BLaER1 treated with 17β-estradiol and CSF1 and Interleukin-3, amounts not matched to agents 10 nM and 100 nM (cell line): ENCODE measurements at regions not wholly inside any gene's neighbourhood (a gene's known extent, or its start where the extent isn't known, plus 50 kb on each side); places are given as distances from the start of the nearest gene placed in this dataset.

Experiments used
- H3K27ac ChIP-seq, 11 experiments: shearing (Covaris generic); formaldehyde crosslinking; 2 replicates each; pipeline ENCODE4 v1.8.1; 2022
- H3K27me3 ChIP-seq, 11 experiments: shearing (Covaris generic); formaldehyde crosslinking; 2 replicates each; pipeline ENCODE4 v1.8.1; 2022
- H3K36me3 ChIP-seq, 11 experiments: shearing (Covaris generic); formaldehyde crosslinking; 2 replicates each; pipeline ENCODE4 v1.8.1; 2022
- H3K4me1 ChIP-seq, 10 experiments: shearing (Covaris generic); formaldehyde crosslinking; 2 replicates each; pipeline ENCODE4 v1.8.1; 2022
- H3K4me2 ChIP-seq, 11 experiments: shearing (Covaris generic); formaldehyde crosslinking; 2 replicates each; pipeline ENCODE4 v1.8.1; 2022
- H3K4me3 ChIP-seq, 10 experiments: shearing (Covaris generic); formaldehyde crosslinking; 2 replicates each; pipeline ENCODE4 v1.8.1; 2022
- H3K9ac ChIP-seq, 11 experiments: shearing (Covaris generic); formaldehyde crosslinking; 2 replicates each; pipeline ENCODE4 v1.8.1; 2022
- H3K9me3 ChIP-seq, 11 experiments: shearing (Covaris generic); formaldehyde crosslinking; replicated peaks in 1 of 11; 2 replicates each; pipeline ENCODE4 v1.8.1; 2022
- H4K20me1 ChIP-seq, 11 experiments: shearing (Covaris generic); formaldehyde crosslinking; 2 replicates each; pipeline ENCODE4 v1.8.1; 2022
- Cebpa-rat ChIP-seq, 11 experiments: shearing (Covaris generic); IDR thresholded peaks; 2 replicates each; pipeline ENCODE4 v1.8.1; 2022

DNA sequence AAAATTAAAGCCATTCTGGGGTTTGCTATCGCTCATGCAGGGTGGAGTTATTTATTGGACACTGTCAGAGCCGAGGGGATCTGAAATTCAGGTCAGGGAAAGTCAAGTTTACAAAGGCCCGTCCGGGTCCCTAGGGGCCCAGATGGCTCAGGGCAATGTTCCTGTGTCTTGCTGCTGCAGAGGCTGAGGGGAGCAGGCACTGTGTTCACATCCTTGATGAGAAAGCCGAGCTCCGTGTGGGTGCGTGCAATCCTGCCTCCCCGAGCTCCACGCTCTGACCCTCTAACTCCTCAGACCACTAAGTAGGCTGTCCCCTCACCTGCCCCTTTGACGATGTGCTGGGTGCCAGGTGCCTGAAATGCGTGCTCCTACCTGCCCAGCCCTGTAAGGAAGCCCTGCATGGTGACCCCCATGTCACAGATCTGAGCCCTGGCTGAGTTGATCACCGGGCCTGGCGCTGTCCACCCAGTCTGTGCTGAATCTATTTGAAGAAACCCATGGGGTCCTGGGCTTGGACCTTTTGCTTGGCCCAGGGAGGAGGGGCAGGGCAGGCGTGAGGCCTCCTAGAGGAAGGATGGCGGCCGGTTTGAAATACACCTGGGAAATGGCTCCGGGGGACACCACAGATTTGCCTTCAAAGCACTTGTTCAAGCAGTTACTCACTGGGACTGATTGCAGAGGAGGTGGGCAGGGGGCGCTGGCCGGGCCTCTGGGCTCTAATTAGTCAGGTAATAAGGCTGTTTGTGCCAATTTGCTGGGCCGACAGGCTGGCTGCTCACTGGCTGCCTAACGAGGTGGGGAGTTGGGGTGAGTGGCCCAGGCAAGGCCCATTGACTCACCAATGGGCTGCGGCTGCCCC, 204.3 kb downstream of the KIF26A start:
- Histone ChIP-seq H3K4me2 (peak overlapping the region in 6 of 11 experiments; percentile 19 to 81 (median 48); a peak in 8 of 22 replicates), H3K9ac (no peak overlapping the region), H4K20me1 (peaks cover 0 to 12% (median 0%) of the 10 kb centered on the region in 11 experiments; a peak in 1 of 22 replicates), H3K36me3 (no peaks in the 10 kb centered on the region), H3K9me3 (peaks cover 10 to 14% (median 12%) of the 10 kb centered on the region in 11 experiments), H3K27ac (no peak overlapping the region), H3K4me3 (no peak overlapping the region), H3K4me1 (peaks cover 0 to 51% (median 37%) of the 10 kb centered on the region in 10 experiments; a peak in 15 of 20 replicates), H3K27me3 (no peaks in the 10 kb centered on the region)
- no peak for TF ChIP-seq Cebpa-rat (IDR thresholded peaks at IDR 0.05)

DNA sequence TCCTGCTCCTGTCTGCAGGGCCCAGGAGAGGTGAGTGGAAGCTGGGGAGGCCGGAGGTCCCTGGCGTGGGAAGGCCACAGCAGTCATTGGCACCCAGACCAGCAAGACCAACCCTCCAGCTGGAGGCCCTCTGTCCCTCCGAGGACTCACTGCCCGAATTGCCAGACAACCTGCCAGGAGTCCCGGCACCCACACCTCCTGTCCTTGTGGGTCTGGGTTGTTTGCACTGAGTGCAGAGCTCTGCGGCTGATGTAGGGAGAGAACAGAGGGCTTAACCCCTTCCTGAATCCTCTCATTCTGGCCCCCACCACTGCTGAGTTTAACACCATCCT, 204.9 kb downstream of the KIF26A start:
- Histone ChIP-seq H3K4me1 (peaks cover 0 to 51% (median 37%) of the 10 kb centered on the region in 10 experiments; a peak in 15 of 20 replicates), H3K36me3 (no peaks in the 10 kb centered on the region), H3K4me3 (no peak overlapping the region), H3K4me2 (peak overlapping the region in 8 of 11 experiments; percentile 18 to 81 (median 55); a peak in 9 of 22 replicates), H3K9me3 (peaks cover 4 to 10% (median 6%) of the 10 kb centered on the region in 11 experiments), H3K27me3 (no peaks in the 10 kb centered on the region), H4K20me1 (peaks cover 0 to 12% (median 0%) of the 10 kb centered on the region in 11 experiments; a peak in 1 of 22 replicates), H3K27ac (no peak overlapping the region), H3K9ac (no peak overlapping the region)
- TF ChIP-seq Cebpa-rat (IDR thresholded peaks at IDR 0.05), result no peak

DNA sequence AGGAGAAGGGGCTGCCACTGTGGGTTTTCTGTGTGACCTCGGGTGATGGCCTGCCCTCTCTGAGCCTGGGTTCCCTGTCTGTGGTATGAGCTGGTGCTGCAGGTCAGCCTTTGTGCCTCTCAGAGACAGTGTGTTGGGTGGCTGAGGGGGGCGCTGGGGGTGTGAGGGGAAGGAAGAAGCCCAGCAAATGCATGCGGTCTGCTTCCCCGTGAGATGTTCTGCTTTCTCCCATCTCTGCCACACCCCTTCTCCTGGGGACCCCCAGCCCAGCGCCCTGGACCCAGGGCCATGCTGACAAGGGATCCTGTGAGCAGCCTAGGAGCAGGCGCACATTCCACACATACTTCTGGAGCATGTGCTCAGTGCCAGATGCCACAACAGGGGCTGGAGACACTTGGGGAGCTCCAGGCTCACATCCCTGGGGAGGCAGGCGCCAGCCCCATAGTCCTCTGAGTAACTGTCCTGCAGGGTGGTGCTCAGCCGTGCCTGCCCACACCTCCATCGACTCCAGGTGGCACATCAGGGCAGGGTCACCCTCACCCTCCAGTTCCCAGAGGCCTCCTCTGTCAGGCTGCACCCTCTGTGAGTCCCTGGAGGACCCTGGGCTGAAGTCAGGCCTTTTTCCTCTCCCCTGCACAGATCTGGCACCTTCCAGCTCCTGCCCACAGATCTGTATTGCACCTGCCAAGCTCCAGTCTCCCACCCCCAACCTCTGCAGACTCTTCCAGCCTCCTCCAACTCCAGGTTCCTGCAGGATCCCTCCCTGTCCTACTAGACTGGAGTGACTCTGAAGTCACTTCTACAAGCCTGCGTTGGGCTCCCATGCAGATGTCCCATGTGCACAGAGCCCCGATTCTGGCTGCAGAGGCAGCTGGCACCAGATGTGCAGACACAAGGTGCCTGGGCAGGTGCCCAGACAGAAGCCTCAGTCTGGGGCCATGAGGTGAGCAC, 205.6 kb downstream of the KIF26A start:
- Histone ChIP-seq H4K20me1 (peaks cover 0 to 12% (median 0%) of the 10 kb centered on the region in 11 experiments; a peak in 1 of 22 replicates), H3K4me1 (peaks cover 0 to 51% (median 37%) of the 10 kb centered on the region in 10 experiments; a peak in 15 of 20 replicates), H3K27me3 (no peaks in the 10 kb centered on the region), H3K4me3 (no peak overlapping the region), H3K9me3 (peaks cover 0 to 6% (median 0%) of the 10 kb centered on the region in 11 experiments; a peak in 4 of 22 replicates), H3K27ac (no peak overlapping the region), H3K4me2 (peak overlapping the region in 8 of 11 experiments; percentile 18 to 81 (median 55); a peak in 15 of 22 replicates), H3K9ac (no peak overlapping the region), H3K36me3 (no peaks in the 10 kb centered on the region)
- no peak for TF ChIP-seq Cebpa-rat (IDR thresholded peaks at IDR 0.05)

DNA sequence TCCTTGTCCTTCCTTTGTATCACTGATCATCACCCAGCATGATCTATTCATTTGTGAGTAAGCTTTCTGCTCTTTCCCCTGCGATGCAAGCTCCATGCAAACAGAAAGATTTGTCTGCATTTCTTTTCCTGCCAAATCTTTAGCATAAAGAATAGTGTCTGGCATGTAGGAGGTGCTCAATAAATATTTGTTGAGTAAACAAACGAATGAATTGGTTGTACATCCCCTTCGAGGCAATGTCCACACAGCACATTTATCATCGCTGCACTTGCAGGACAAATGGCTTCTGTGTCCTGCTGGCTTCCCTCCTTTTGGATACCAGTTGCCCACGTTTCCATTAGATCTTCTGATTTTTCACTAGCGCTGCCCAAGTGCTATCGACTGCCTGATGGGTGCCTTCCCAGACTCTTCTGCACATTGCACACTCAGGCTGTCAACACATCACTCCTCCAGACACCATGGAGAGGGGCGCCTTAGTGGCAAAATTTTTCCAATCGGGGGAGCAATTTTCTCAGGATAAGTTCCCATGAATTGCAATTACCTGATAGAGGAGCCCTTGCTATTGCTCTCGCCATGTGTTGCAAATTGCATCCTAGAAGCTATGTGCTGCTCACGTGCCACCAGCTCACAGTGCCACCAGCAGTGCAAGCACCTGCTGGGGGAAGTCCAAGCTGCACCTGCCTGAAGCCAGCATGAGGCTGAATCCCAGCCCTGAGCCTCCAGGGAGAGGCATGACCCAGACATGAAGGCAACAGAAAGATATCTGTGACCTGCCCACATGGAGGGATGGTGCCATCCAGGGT, 206.6 kb downstream of the KIF26A start:
- no peak overlapping the region for H3K27ac ChIP-seq
- H3K4me2 ChIP-seq, result peak overlapping the region in 4 of 11 experiments; percentile 70 to 81 (median 72); a peak in 5 of 22 replicates
- no peak for TF ChIP-seq Cebpa-rat (IDR thresholded peaks at IDR 0.05)
- no peaks in the 10 kb centered on the region for H3K36me3 ChIP-seq
- peaks cover 0 to 51% (median 37%) of the 10 kb centered on the region in 10 experiments; a peak in 15 of 20 replicates for H3K4me1 ChIP-seq
- H4K20me1 ChIP-seq, result peaks cover 0 to 12% (median 0%) of the 10 kb centered on the region in 11 experiments; a peak in 1 of 22 replicates
- H3K9ac ChIP-seq, result no peak overlapping the region
- no peaks in the 10 kb centered on the region for H3K27me3 ChIP-seq
- peaks cover 0 to 6% (median 0%) of the 10 kb centered on the region in 11 experiments; a peak in 1 of 22 replicates for H3K9me3 ChIP-seq
- H3K4me3 ChIP-seq, result no peak overlapping the region

DNA sequence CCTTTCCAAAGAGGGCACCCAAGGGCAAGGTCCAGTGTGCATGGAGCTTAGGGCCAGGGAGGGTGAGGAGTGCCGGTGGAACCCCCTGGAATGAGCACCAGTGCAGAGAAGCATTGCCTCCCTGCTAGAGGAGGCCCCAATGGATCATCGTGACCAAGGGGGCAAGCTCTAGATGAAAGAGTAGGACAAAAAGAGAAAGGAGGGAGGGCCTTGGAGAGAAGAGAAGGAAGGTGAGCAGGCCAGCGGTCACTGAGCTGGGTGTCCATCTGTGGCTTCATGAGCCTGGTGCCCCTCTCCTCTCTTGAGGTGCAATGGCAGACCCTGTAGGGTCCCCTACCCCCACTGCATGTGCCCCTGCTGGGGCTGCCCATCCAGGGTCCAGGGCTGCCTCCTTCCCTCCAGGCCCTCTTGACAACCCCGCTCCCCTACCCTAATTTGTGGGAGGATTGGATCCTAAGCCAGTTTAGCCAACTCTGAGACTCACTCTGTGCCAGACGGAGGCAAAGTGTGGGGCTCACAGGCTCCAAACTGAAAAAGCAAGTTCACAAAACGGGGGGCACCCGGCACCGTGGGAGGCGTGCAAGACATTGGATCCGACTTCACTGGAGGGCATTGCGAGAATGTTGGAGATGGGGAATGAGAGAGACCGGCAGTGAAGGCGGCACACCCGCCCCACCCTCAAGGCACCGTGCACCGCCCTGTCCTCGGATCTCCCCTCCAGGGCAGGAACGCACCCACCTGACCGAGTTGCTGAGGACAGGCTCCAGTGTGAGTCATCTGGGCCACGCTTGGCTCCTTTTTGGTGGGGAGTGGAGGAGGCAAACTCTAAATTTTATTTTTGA, 207.5 kb downstream of the KIF26A start:
- Histone ChIP-seq H3K27ac (no peak overlapping the region), H3K4me1 (peaks cover 0 to 51% (median 37%) of the 10 kb centered on the region in 10 experiments; a peak in 15 of 20 replicates), H3K4me2 (peak overlapping the region in 8 of 11 experiments; percentile 47 to 81 (median 68); a peak in 13 of 22 replicates), H3K9ac (no peak overlapping the region), H3K36me3 (no peaks in the 10 kb centered on the region), H3K4me3 (no peak overlapping the region), H4K20me1 (peaks cover 0 to 12% (median 0%) of the 10 kb centered on the region in 11 experiments; a peak in 1 of 22 replicates), H3K27me3 (no peaks in the 10 kb centered on the region), H3K9me3 (peaks cover 0 to 6% (median 0%) of the 10 kb centered on the region in 11 experiments; a peak in 1 of 22 replicates)
- no peak for TF ChIP-seq Cebpa-rat (IDR thresholded peaks at IDR 0.05)

DNA sequence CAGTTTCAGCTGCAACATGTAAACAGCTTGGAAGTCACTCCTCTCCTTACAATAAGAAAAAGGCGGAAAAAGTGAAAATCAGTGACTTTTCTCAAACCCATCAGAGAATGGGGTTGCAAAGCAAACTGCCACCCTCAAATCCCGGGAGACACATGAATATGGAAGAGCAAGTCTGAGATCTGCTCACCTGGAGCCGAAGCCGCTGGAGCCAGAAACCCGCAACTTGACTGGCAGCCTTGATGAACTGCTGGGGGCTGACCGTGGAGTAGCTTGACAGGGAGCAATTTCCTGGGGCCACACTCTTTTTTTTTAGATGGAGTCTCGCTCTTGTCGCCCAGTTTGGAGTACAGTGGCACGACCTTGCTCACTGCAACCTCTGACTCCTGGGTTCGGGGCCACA, 208.2 kb downstream of the KIF26A start:
- Histone ChIP-seq H4K20me1 (peaks cover 0 to 12% (median 0%) of the 10 kb centered on the region in 11 experiments; a peak in 1 of 22 replicates), H3K4me2 (peak overlapping the region in 8 of 11 experiments; percentile 47 to 81 (median 68); a peak in 16 of 22 replicates), H3K9ac (no peak overlapping the region), H3K4me3 (no peak overlapping the region), H3K4me1 (peaks cover 0 to 51% (median 37%) of the 10 kb centered on the region in 10 experiments; a peak in 15 of 20 replicates), H3K27me3 (no peaks in the 10 kb centered on the region), H3K27ac (no peak overlapping the region), H3K36me3 (no peaks in the 10 kb centered on the region), H3K9me3 (peaks cover 0 to 6% (median 0%) of the 10 kb centered on the region in 11 experiments; a peak in 2 of 22 replicates)
- no peak for TF ChIP-seq Cebpa-rat (IDR thresholded peaks at IDR 0.05)

DNA sequence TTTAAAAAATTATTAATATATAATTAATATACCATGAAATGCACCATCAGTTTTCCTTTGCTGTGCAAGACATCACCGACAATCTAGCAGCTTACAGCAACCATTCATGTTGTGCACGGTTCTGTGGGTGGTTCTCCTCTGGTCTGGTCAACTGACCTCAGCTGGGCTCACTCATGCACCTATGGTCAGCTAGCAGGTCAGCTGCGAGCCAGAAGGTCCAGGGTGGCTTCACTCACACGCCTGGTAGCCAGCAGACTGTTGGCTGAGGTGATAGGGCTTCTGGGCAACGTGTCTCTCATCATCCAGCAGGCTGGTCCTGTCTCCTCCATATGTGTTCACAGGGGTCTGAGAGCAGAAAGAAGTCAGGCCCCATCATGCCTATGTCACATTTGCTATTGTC, 210.4 kb downstream of the KIF26A start:
- no peak overlapping the region for H3K4me3 ChIP-seq
- peaks cover 0 to 16% (median 5%) of the 10 kb centered on the region in 11 experiments; a peak in 9 of 22 replicates for H3K9me3 ChIP-seq
- H3K4me2 ChIP-seq, result no peak overlapping the region
- peaks cover 0 to 37% (median 24%) of the 10 kb centered on the region in 10 experiments; a peak in 15 of 20 replicates for H3K4me1 ChIP-seq
- H3K9ac ChIP-seq, result no peak overlapping the region
- H3K27ac ChIP-seq, result no peak overlapping the region
- H3K27me3 ChIP-seq, result no peaks in the 10 kb centered on the region
- peaks cover 0 to 12% (median 0%) of the 10 kb centered on the region in 11 experiments; a peak in 1 of 22 replicates for H4K20me1 ChIP-seq
- TF ChIP-seq Cebpa-rat (IDR thresholded peaks at IDR 0.05), result no peak
- H3K36me3 ChIP-seq, result no peaks in the 10 kb centered on the region
